ENCODE measurements at regions not wholly inside any gene's neighbourhood (a gene's known extent, or its start where the extent isn't known, plus 50 kb on each side); places are given as distances from the start of the nearest gene placed in this dataset.

GRCh38 chr10:42149027-42149700, 489.2 kb downstream of the ZNF33B start:
- TF ChIP-seq CTCF (IDR thresholded peaks at IDR 0.05; ENCODE audit: poor library complexity, severe bottlenecking) (no peak), EP300 (conservative IDR thresholded peaks at IDR 0.05; ENCODE audit: poor library complexity, severe bottlenecking) (no peak), POLR2AphosphoS5 (IDR thresholded peaks at IDR 0.05) (no peak), TAF1 (IDR thresholded peaks at IDR 0.05; ENCODE audit: low read depth) (no peak), EZH2 (IDR thresholded peaks at IDR 0.05; ENCODE audit: borderline replicate concordance, insufficient read depth, low read length, poor library complexity, severe bottlenecking) (no peak), RAD21 (conservative IDR thresholded peaks at IDR 0.05) (no peak), MXI1 (conservative IDR thresholded peaks at IDR 0.05; ENCODE audit: poor library complexity, severe bottlenecking) (no peak)
- TF ChIP-seq, protein P1, sequence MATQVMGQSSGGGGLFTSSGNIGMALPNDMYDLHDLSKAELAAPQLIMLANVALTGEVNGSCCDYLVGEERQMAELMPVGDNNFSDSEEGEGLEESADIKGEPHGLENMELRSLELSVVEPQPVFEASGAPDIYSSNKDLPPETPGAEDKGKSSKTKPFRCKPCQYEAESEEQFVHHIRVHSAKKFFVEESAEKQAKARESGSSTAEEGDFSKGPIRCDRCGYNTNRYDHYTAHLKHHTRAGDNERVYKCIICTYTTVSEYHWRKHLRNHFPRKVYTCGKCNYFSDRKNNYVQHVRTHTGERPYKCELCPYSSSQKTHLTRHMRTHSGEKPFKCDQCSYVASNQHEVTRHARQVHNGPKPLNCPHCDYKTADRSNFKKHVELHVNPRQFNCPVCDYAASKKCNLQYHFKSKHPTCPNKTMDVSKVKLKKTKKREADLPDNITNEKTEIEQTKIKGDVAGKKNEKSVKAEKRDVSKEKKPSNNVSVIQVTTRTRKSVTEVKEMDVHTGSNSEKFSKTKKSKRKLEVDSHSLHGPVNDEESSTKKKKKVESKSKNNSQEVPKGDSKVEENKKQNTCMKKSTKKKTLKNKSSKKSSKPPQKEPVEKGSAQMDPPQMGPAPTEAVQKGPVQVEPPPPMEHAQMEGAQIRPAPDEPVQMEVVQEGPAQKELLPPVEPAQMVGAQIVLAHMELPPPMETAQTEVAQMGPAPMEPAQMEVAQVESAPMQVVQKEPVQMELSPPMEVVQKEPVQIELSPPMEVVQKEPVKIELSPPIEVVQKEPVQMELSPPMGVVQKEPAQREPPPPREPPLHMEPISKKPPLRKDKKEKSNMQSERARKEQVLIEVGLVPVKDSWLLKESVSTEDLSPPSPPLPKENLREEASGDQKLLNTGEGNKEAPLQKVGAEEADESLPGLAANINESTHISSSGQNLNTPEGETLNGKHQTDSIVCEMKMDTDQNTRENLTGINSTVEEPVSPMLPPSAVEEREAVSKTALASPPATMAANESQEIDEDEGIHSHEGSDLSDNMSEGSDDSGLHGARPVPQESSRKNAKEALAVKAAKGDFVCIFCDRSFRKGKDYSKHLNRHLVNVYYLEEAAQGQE (IDR thresholded peaks at IDR 0.05; ENCODE audit: borderline replicate concordance) = no peak

Data from neural cell (in vitro differentiated cells).